ENCODE measurements at regions not wholly inside any gene's neighbourhood (a gene's known extent, or its start where the extent isn't known, plus 50 kb on each side); places are given as distances from the start of the nearest gene placed in this dataset.
"Not testable (repeated sequence)": the region's sequence is repeated elsewhere in the genome, so short reads cannot be mapped to it uniquely, and the experiment has no call there.

DNA sequence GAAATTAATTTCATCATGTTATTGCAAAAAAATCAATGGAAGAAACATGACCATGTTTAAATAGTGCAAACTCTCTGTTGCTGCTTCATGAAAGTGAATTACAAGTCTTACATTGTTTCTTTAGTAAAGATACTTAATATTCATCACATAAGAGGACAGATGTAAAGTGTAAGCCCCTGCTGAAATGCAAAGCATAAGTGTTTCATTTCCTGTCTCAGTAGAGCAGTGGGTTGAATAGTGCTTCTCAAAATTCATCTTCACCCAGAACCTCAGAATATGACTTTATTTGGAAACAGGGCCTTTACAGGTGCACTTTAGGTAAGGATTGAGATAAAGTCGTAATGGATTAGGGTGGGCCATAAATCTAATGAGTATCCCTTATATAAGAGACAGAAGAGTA, 738.4 kb upstream of the RGS18 start:
- Histone ChIP-seq H3K36me3 (no peaks in the 10 kb centered on the region), H3K27ac (no peak overlapping the region), H3K27me3 (no peaks in the 10 kb centered on the region), H3K9me3 (no peaks in the 10 kb centered on the region), H3K4me1 (peaks cover 0 to 8% (median 0%) of the 10 kb centered on the region in 4 donors), H3K4me3 (no peak overlapping the region)
- TF ChIP-seq, protein P1, sequence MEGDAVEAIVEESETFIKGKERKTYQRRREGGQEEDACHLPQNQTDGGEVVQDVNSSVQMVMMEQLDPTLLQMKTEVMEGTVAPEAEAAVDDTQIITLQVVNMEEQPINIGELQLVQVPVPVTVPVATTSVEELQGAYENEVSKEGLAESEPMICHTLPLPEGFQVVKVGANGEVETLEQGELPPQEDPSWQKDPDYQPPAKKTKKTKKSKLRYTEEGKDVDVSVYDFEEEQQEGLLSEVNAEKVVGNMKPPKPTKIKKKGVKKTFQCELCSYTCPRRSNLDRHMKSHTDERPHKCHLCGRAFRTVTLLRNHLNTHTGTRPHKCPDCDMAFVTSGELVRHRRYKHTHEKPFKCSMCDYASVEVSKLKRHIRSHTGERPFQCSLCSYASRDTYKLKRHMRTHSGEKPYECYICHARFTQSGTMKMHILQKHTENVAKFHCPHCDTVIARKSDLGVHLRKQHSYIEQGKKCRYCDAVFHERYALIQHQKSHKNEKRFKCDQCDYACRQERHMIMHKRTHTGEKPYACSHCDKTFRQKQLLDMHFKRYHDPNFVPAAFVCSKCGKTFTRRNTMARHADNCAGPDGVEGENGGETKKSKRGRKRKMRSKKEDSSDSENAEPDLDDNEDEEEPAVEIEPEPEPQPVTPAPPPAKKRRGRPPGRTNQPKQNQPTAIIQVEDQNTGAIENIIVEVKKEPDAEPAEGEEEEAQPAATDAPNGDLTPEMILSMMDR (IDR thresholded peaks at IDR 0.05) = no peak
- TF ChIP-seq POLR2A (IDR thresholded peaks at IDR 0.05) (no peak), EP300 (IDR thresholded peaks at IDR 0.05) (no peak), POLR2AphosphoS5 (IDR thresholded peaks at IDR 0.05) (no peak)
- DNase-seq = no peak
- intact Hi-C loops (cut with DNase I) = no loop called here
- WGBS, 2 donors = 32 to 67% methylated on average over 1 of the region's 1 CpG

DNA sequence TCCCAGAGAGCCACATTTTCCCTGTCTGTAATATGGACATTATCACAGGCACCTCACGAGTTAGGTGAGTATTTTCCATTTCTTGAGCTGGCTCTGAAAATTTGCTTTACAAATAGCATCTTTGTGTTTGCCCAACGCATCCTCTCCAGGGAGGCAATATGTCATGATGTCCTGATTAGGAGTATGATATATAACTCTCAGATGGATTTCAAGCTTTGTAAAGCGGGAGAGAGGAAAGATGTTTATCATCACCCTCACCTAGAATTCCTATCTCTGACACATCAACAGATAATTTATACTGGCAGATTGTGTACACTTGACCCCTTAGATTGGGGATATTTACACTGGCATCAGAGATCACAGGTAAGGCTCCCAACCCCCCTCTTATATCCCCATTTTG, 730.7 kb upstream of the RGS18 start:
- Histone ChIP-seq H3K27ac (no peak overlapping the region), H3K27me3 (no peaks in the 10 kb centered on the region), H3K4me3 (no peak overlapping the region), H3K4me1 (no peaks in the 10 kb centered on the region), H3K9me3 (no peaks in the 10 kb centered on the region), H3K36me3 (no peaks in the 10 kb centered on the region)
- WGBS, 2 donors = 70 to 82% methylated on average over 3 of the region's 3 CpGs
- no peak for DNase-seq
- TF ChIP-seq POLR2A (IDR thresholded peaks at IDR 0.05) (no peak), EP300 (IDR thresholded peaks at IDR 0.05) (no peak), POLR2AphosphoS5 (IDR thresholded peaks at IDR 0.05) (no peak)
- TF ChIP-seq, protein P1 (IDR thresholded peaks at IDR 0.05) = no peak
- intact Hi-C loops (cut with DNase I) = no loop called here

DNA sequence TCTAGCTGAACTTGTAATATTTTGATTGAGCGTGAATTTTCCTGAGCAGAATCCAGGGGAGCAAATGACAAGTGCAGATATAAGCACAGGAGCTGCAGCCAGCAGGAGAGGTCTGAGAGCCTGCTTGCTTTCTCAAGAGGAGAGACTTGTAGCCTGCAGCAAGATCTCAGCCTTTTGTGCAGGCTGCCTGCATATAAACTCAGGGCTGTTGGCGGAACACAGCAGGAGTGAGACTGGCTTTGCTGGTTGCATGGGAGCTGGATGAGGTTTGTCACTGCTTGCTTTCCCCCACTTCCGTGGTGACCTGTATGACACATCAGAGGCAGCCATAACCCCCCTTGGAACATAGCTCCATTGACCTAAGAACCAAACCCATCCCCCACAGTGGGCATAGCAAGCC, 725.4 kb upstream of the RGS18 start:
- Histone ChIP-seq H3K4me1 (no peaks in the 10 kb centered on the region), H3K9me3 (peaks cover 0 to 3% (median 0%) of the 10 kb centered on the region in 4 donors), H3K27ac (no peak overlapping the region), H3K27me3 (no peaks in the 10 kb centered on the region), H3K4me3 (no peak overlapping the region), H3K36me3 (no peaks in the 10 kb centered on the region)
- DNase-seq = no peak
- intact Hi-C loops (cut with DNase I) = no loop called here
- TF ChIP-seq EP300 (IDR thresholded peaks at IDR 0.05) (no peak), POLR2A (IDR thresholded peaks at IDR 0.05) (no peak), POLR2AphosphoS5 (IDR thresholded peaks at IDR 0.05) (no peak)
- TF ChIP-seq, protein P1 (IDR thresholded peaks at IDR 0.05) = no peak
- 55 to 61% methylated on average over 3 of the region's 3 CpGs for WGBS, 2 donors

DNA sequence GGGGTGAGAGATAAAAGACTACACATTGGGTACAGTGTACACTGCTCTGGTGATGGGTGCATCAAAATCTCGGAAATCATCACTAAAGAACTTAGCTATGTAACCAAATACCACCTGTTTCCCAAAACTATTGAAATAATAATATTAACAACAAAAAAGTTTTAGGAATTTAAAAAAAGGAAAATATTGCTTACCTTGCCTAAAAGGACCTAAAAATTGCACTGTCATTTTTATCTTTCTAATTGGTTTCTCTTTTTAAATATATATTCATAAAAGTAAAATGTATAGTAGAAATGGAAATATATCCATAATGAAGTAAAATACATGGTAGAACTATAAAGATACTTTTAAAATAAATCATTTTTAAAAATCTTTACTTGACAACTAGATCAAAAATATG, 719.3 kb upstream of the RGS18 start:
- Histone ChIP-seq H3K27me3 (no peaks in the 10 kb centered on the region), H3K4me1 (no peaks in the 10 kb centered on the region), H3K36me3 (no peaks in the 10 kb centered on the region), H3K4me3 (no peak overlapping the region), H3K9me3 (peaks cover 0 to 3% (median 0%) of the 10 kb centered on the region in 4 donors), H3K27ac (no peak overlapping the region)
- no peak for DNase-seq
- TF ChIP-seq POLR2A (IDR thresholded peaks at IDR 0.05) (no peak), POLR2AphosphoS5 (IDR thresholded peaks at IDR 0.05) (no peak), EP300 (IDR thresholded peaks at IDR 0.05) (no peak)
- TF ChIP-seq, protein P1 (IDR thresholded peaks at IDR 0.05) = no peak
- intact Hi-C loops (cut with DNase I) = no loop called here
- 74 to 81% methylated on average over 1 of the region's 1 CpG for WGBS, 2 donors

DNA sequence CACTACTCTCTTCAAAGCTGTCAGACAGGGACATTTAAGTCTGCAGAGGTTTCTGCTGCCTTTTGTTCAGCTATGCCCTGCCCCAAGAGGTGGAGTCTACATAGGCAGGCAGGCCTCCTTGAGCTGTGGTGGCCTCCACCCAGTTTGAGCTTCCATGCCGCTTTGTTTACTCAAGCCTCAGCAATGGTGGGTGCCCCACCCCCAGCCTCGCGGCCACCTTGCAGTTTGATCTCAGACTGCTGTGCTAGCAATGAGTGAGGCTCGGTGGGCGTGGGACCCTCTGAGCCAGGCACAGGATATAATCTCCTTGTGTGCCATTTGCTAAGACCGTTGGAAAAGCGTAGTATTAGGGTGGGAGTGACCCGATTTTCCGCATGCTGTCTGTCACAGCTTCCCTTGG, 710.0 kb upstream of the RGS18 start:
- DNase-seq; intact Hi-C loops (cut with DNase I); H3K4me1 ChIP-seq; H3K9me3 ChIP-seq; H3K4me3 ChIP-seq; H3K36me3 ChIP-seq; H3K27ac ChIP-seq; H3K27me3 ChIP-seq: not testable (repeated sequence)
- 90 to 92% methylated on average over 9 of the region's 9 CpGs for WGBS, 2 donors
